SK-N-SH (cell line): ENCODE measurements at regions not wholly inside any gene's neighbourhood (a gene's known extent, or its start where the extent isn't known, plus 50 kb on each side); places are given as distances from the start of the nearest gene placed in this dataset.
A peak's percentile ranks its signal among the peaks of the same experiment; 100 is the strongest.

Experiments used
- CTCF ChIA-PET: fragments of 300-600, 350-600 bp; formaldehyde crosslinking; extraction: SDS; loops from one replicate; lab custom pipeline; 2021; lab: Yijun Ruan, JAX
- POLR2A ChIA-PET: fragments of 350-600 bp; sonication (Branson Sonifier 250); formaldehyde crosslinking; extraction: SDS; loops from one replicate; lab custom pipeline; 2020; ENCODE audit warnings: antibody characterized with exemption, inconsistent platforms; lab: Yijun Ruan, JAX
- DNase-seq: peaks from one replicate; pipeline ENCODE4 v3.0.0; 2012
- H2AFZ ChIP-seq: fragments of 200-600 bp; sonication (generic); 2 replicates; pipeline ENCODE4 v1.8.1; 2016; ENCODE audit warnings: antibody characterized with exemption, mild to moderate bottlenecking, low read depth
- H3F3A ChIP-seq: fragments of 200-600 bp; sonication (generic); replicated peaks from 2 replicates; pipeline ENCODE3; 2016; ENCODE audit warnings: antibody characterized with exemption, mild to moderate bottlenecking; ENCODE audit not compliant: insufficient read depth
- H3K27ac ChIP-seq, 2 experiments: fragments of 200-500 bp in 1 of 2; fragments of 200-600 bp in 1 of 2; sonication (Bioruptor generic) in 1 of 2; sonication (generic), shearing (Covaris generic) in 1 of 2; 2 replicates each; pipeline versions ENCODE4 v1.5.1 to v1.6.1; 2014 to 2016; ENCODE audit warnings: low read depth in 2 of 2, inconsistent platforms in 1 of 2, low read length in 1 of 2, mild to moderate bottlenecking in 1 of 2, mixed read lengths in 1 of 2
- H3K27me3 ChIP-seq: fragments of 200-600 bp; sonication (generic), shearing (Covaris generic); 2 replicates; pipeline ENCODE4 v1.6.1; 2016; ENCODE audit warnings: mixed run types; ENCODE audit not compliant: insufficient read depth
- H3K36me3 ChIP-seq, 2 experiments: fragments of 200-500 bp in 1 of 2; fragments of 200-600 bp in 1 of 2; sonication (Bioruptor generic) in 1 of 2; sonication (generic) in 1 of 2; replicated peaks in 1 of 2; 2 replicates each; pipeline versions ENCODE3 to v1.5.1; 2014 to 2016; ENCODE audit warnings: low read length in 1 of 2, mild to moderate bottlenecking in 1 of 2; ENCODE audit not compliant: insufficient read depth in 2 of 2, control insufficient read depth in 1 of 2
- H3K4me1 ChIP-seq, 2 experiments: fragments of 200-500 bp in 1 of 2; fragments of 200-600 bp in 1 of 2; sonication (Bioruptor generic) in 1 of 2; sonication (generic), shearing (Covaris generic) in 1 of 2; 2 replicates each; pipeline versions ENCODE4 v1.5.1 to v1.6.1; 2014 to 2016; ENCODE audit warnings: low read depth in 1 of 2, low read length in 1 of 2, mixed run types in 1 of 2; ENCODE audit not compliant: insufficient read depth in 2 of 2, control insufficient read depth in 1 of 2
- H3K4me2 ChIP-seq: fragments of 200-600 bp; sonication (generic), shearing (Covaris generic); 2 replicates; pipeline ENCODE4 v1.6.1; 2017; ENCODE audit warnings: mixed run types
- H3K4me3 ChIP-seq, 2 experiments: fragments of 200-500 bp in 1 of 2; fragments of 200-600 bp in 1 of 2; sonication (Bioruptor generic) in 1 of 2; sonication (generic), shearing (Covaris generic) in 1 of 2; 2 replicates each; pipeline versions ENCODE4 v1.5.1 to v1.8.1; 2014 to 2016; ENCODE audit warnings: low read depth in 2 of 2, inconsistent platforms in 1 of 2, low read length in 1 of 2, mild to moderate bottlenecking in 1 of 2, mixed read lengths in 1 of 2, moderate library complexity in 1 of 2
- H3K79me2 ChIP-seq: fragments of 200-600 bp; sonication (generic); 2 replicates; pipeline ENCODE4 v1.8.1; 2017; ENCODE audit warnings: mild to moderate bottlenecking; ENCODE audit not compliant: insufficient read depth
- H3K9ac ChIP-seq: fragments of 200-600 bp; sonication (generic); 2 replicates; pipeline ENCODE4 v1.6.1; 2017; ENCODE audit warnings: mixed run types
- H3K9me2 ChIP-seq: fragments of 200-600 bp; sonication (generic); 2 replicates; pipeline ENCODE4 v1.6.1; 2017; ENCODE audit warnings: mixed run types
- H3K9me3 ChIP-seq: fragments of 200-600 bp; sonication (generic); 2 replicates; pipeline ENCODE4 v1.6.1; 2017; ENCODE audit warnings: mixed run types, mild to moderate bottlenecking, moderate library complexity
- H4K20me1 ChIP-seq: fragments of 200-600 bp; sonication (generic); 2 replicates; pipeline ENCODE4 v1.6.1; 2017; ENCODE audit warnings: mild to moderate bottlenecking, mixed run types; ENCODE audit not compliant: insufficient read depth
- CHD2 ChIP-seq: fragments of 150-350 bp; IDR thresholded peaks from 2 replicates; pipeline ENCODE4 v1.6.1; 2018; ENCODE audit warnings: low read length; ENCODE audit not compliant: partially characterized antibody
- ELF1 ChIP-seq: IDR thresholded peaks from 2 replicates; pipeline ENCODE4 v1.4.0; 2012
- EP300 ChIP-seq, 2 experiments: IDR thresholded peaks; 2 replicates each; pipeline versions ENCODE4 v1.4.0 to v1.6.1; 2012; ENCODE audit warnings: borderline replicate concordance in 1 of 2, low read depth in 1 of 2, low read length in 1 of 2
- EZH2phosphoT487 ChIP-seq: fragments of 200-600 bp; sonication (generic); IDR thresholded peaks from 2 replicates; pipeline ENCODE4 v1.6.1; 2017; ENCODE audit warnings: low read depth, mixed run types, mild to moderate bottlenecking, antibody characterized with exemption, moderate library complexity, borderline replicate concordance
- FOXJ3 ChIP-seq: sonication (generic); formaldehyde crosslinking; IDR thresholded peaks from 2 replicates; pipeline ENCODE4 v1.5.1; 2020; ENCODE audit warnings: mild to moderate bottlenecking, missing genetic modification reagents
- FOXM1 ChIP-seq: IDR thresholded peaks from 2 replicates; pipeline ENCODE4 v1.4.0; 2012; ENCODE audit warnings: low read depth, mild to moderate bottlenecking
- GABPA ChIP-seq: IDR thresholded peaks from 2 replicates; pipeline ENCODE4 v1.4.0; 2012; ENCODE audit warnings: low read depth, mild to moderate bottlenecking
- GATA2 ChIP-seq: sonication (generic); formaldehyde crosslinking; IDR thresholded peaks from 2 replicates; pipeline ENCODE4 v1.5.0; 2020; ENCODE audit warnings: mild to moderate bottlenecking, missing genetic modification reagents
- JUND ChIP-seq: IDR thresholded peaks from 2 replicates; pipeline ENCODE4 v1.4.0; 2012
- MEF2A ChIP-seq: IDR thresholded peaks from 2 replicates; pipeline ENCODE4 v1.4.0; 2012; ENCODE audit warnings: low read depth, borderline replicate concordance
- NFIC ChIP-seq: IDR thresholded peaks from 2 replicates; pipeline ENCODE4 v1.4.0; 2012; ENCODE audit warnings: borderline replicate concordance
- POLR2AphosphoS5 ChIP-seq: IDR thresholded peaks from 2 replicates; pipeline ENCODE4 v1.6.1; 2012; ENCODE audit warnings: low read depth, low read length
- RAD21 ChIP-seq: IDR thresholded peaks from 2 replicates; pipeline ENCODE4 v1.6.1; 2012; ENCODE audit warnings: mild to moderate bottlenecking, low read length
- RXRA ChIP-seq: IDR thresholded peaks from 2 replicates; pipeline ENCODE4 v1.4.0; 2012; ENCODE audit warnings: low read depth, mild to moderate bottlenecking, borderline replicate concordance
- SIN3A ChIP-seq: IDR thresholded peaks from 2 replicates; pipeline ENCODE4 v1.6.1; 2012; ENCODE audit warnings: low read depth, mild to moderate bottlenecking, low read length, moderate library complexity, borderline replicate concordance
- TCF12 ChIP-seq: IDR thresholded peaks from 2 replicates; pipeline ENCODE4 v1.4.0; 2012
- USF2 ChIP-seq: fragments of 150-350 bp; IDR thresholded peaks from 2 replicates; pipeline ENCODE4 v1.6.1; 2017; ENCODE audit warnings: antibody characterized with exemption, low read length, low read depth, borderline replicate concordance
- YY1 ChIP-seq: IDR thresholded peaks from 2 replicates; pipeline ENCODE4 v1.4.0; 2012; ENCODE audit warnings: low read depth, mild to moderate bottlenecking
- WGBS: methylation state at CpG from one replicate; pipeline ENCODE4 v1.1.6; 2017; ENCODE audit warnings: low lambda C conversion rate; 5-methylcytosine and 5-hydroxymethylcytosine counted together
- TF ChIP-seq, protein P1 (sequence below): IDR thresholded peaks from 2 replicates; pipeline ENCODE4 v1.4.0; 2012; ENCODE audit warnings: low read depth, borderline replicate concordance
- TF ChIP-seq, protein P2 (sequence below): fragments of 200-600 bp; sonication (generic); IDR thresholded peaks from 2 replicates; pipeline ENCODE4 v1.6.1; 2017; ENCODE audit warnings: antibody characterized with exemption, mild to moderate bottlenecking, moderate library complexity
- TF ChIP-seq, protein P3 (sequence below): IDR thresholded peaks from 2 replicates; pipeline ENCODE4; 2012
- TF ChIP-seq, protein P4 (sequence below): IDR thresholded peaks from 2 replicates; pipeline ENCODE4 v1.6.1; 2012; ENCODE audit warnings: mild to moderate bottlenecking, low read depth, low read length, moderate library complexity
- TF ChIP-seq, protein P5 (sequence below): IDR thresholded peaks from 2 replicates; pipeline ENCODE4 v1.4.0; 2012; ENCODE audit warnings: low read depth
- TF ChIP-seq, protein P6 (sequence below): IDR thresholded peaks from 2 replicates; pipeline ENCODE4 v1.4.0; 2012; ENCODE audit warnings: low read depth, borderline replicate concordance

DNA sequence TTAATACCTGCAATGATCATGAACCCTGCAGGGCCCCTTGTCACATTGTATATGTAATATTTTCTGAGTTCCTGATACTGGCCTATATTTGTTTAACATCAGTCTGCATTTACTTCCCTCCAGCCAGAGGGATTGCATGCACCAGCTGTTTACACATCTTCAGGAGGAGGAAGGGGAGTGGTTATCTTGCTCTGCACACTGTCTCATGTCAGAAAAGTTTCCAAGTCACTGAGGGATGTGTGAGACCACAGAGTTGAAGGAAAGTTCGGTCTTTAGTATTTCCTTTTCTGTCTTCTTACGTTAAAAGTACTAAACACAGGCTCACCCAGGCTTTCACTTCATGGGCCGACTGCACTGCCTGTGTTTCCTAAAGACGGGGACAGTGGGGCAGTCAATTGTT is 574.1 kb downstream of the LMO4 start:
- no peaks in the 10 kb centered on the region for H3K27me3 ChIP-seq
- WGBS = 17% methylated on average over 4 of the region's 4 CpGs
- peak overlapping the region in 1 of 2 experiments; percentile 85; a peak in 2 of 4 replicates for H3K27ac ChIP-seq
- ChIA-PET CTCF (no interaction called here), POLR2A (no interaction called here)
- no peaks in the 10 kb centered on the region for H3K9me3 ChIP-seq
- H3K9ac ChIP-seq = no peak overlapping the region
- TF ChIP-seq, protein P1, sequence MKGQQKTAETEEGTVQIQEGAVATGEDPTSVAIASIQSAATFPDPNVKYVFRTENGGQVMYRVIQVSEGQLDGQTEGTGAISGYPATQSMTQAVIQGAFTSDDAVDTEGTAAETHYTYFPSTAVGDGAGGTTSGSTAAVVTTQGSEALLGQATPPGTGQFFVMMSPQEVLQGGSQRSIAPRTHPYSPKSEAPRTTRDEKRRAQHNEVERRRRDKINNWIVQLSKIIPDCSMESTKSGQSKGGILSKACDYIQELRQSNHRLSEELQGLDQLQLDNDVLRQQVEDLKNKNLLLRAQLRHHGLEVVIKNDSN = no peak
- TF ChIP-seq SIN3A = peak; percentile 58; the same call in 1 of the 2 replicates
- TF ChIP-seq USF2 = no peak
- TF ChIP-seq, protein P2, sequence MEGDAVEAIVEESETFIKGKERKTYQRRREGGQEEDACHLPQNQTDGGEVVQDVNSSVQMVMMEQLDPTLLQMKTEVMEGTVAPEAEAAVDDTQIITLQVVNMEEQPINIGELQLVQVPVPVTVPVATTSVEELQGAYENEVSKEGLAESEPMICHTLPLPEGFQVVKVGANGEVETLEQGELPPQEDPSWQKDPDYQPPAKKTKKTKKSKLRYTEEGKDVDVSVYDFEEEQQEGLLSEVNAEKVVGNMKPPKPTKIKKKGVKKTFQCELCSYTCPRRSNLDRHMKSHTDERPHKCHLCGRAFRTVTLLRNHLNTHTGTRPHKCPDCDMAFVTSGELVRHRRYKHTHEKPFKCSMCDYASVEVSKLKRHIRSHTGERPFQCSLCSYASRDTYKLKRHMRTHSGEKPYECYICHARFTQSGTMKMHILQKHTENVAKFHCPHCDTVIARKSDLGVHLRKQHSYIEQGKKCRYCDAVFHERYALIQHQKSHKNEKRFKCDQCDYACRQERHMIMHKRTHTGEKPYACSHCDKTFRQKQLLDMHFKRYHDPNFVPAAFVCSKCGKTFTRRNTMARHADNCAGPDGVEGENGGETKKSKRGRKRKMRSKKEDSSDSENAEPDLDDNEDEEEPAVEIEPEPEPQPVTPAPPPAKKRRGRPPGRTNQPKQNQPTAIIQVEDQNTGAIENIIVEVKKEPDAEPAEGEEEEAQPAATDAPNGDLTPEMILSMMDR = no peak
- no peak for TF ChIP-seq GATA2 (CRISPR knock-in tag)
- no peak for TF ChIP-seq EZH2phosphoT487
- TF ChIP-seq, protein P3, sequence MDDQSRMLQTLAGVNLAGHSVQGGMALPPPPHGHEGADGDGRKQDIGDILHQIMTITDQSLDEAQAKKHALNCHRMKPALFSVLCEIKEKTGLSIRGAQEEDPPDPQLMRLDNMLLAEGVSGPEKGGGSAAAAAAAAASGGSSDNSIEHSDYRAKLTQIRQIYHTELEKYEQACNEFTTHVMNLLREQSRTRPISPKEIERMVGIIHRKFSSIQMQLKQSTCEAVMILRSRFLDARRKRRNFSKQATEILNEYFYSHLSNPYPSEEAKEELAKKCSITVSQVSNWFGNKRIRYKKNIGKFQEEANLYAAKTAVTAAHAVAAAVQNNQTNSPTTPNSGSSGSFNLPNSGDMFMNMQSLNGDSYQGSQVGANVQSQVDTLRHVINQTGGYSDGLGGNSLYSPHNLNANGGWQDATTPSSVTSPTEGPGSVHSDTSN = peak; percentile 84
- no peak for TF ChIP-seq FOXJ3 (CRISPR knock-in tag)
- TF ChIP-seq CHD2 = no peak
- TF ChIP-seq, protein P4, sequence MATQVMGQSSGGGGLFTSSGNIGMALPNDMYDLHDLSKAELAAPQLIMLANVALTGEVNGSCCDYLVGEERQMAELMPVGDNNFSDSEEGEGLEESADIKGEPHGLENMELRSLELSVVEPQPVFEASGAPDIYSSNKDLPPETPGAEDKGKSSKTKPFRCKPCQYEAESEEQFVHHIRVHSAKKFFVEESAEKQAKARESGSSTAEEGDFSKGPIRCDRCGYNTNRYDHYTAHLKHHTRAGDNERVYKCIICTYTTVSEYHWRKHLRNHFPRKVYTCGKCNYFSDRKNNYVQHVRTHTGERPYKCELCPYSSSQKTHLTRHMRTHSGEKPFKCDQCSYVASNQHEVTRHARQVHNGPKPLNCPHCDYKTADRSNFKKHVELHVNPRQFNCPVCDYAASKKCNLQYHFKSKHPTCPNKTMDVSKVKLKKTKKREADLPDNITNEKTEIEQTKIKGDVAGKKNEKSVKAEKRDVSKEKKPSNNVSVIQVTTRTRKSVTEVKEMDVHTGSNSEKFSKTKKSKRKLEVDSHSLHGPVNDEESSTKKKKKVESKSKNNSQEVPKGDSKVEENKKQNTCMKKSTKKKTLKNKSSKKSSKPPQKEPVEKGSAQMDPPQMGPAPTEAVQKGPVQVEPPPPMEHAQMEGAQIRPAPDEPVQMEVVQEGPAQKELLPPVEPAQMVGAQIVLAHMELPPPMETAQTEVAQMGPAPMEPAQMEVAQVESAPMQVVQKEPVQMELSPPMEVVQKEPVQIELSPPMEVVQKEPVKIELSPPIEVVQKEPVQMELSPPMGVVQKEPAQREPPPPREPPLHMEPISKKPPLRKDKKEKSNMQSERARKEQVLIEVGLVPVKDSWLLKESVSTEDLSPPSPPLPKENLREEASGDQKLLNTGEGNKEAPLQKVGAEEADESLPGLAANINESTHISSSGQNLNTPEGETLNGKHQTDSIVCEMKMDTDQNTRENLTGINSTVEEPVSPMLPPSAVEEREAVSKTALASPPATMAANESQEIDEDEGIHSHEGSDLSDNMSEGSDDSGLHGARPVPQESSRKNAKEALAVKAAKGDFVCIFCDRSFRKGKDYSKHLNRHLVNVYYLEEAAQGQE = no peak
- peak; percentile 78; the same call in 1 of the 2 replicates for TF ChIP-seq POLR2AphosphoS5
- TF ChIP-seq RXRA = peak; percentile 72; the same call in 1 of the 2 replicates
- TF ChIP-seq EP300 (IDR thresholded peaks at IDR 0.05; ENCODE audit: borderline replicate concordance in 1 of 2, low read depth in 1 of 2, low read length in 1 of 2) = peak; percentile 58 to 81; a peak in 3 of 4 replicates
- peak; percentile 94 for TF ChIP-seq TCF12
- no peak for TF ChIP-seq FOXM1
- no peak for TF ChIP-seq GABPA
- peak; percentile 56 for TF ChIP-seq NFIC
- no peak for TF ChIP-seq YY1
- TF ChIP-seq ELF1 = no peak
- TF ChIP-seq, protein P5, sequence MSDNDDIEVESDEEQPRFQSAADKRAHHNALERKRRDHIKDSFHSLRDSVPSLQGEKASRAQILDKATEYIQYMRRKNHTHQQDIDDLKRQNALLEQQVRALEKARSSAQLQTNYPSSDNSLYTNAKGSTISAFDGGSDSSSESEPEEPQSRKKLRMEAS = peak; percentile 34; the same call in 1 of the 2 replicates
- no peak for TF ChIP-seq RAD21
- TF ChIP-seq MEF2A = no peak
- TF ChIP-seq, protein P6, sequence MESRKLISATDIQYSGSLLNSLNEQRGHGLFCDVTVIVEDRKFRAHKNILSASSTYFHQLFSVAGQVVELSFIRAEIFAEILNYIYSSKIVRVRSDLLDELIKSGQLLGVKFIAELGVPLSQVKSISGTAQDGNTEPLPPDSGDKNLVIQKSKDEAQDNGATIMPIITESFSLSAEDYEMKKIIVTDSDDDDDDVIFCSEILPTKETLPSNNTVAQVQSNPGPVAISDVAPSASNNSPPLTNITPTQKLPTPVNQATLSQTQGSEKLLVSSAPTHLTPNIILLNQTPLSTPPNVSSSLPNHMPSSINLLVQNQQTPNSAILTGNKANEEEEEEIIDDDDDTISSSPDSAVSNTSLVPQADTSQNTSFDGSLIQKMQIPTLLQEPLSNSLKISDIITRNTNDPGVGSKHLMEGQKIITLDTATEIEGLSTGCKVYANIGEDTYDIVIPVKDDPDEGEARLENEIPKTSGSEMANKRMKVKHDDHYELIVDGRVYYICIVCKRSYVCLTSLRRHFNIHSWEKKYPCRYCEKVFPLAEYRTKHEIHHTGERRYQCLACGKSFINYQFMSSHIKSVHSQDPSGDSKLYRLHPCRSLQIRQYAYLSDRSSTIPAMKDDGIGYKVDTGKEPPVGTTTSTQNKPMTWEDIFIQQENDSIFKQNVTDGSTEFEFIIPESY = no peak
- TF ChIP-seq JUND = 0 out of 2 replicates have a peak, but pooled peaks have one; percentile 11
- H3K4me2 ChIP-seq = peak overlapping the region; percentile 46
- no peaks in the 10 kb centered on the region for H3K36me3 ChIP-seq
- no peaks in the 10 kb centered on the region for H3K9me2 ChIP-seq
- H3K79me2 ChIP-seq = no peaks in the 10 kb centered on the region
- no peak overlapping the region for H3K4me3 ChIP-seq
- no peak overlapping the region for H2AFZ ChIP-seq
- DNase-seq = no peak
- H4K20me1 ChIP-seq = no peaks in the 10 kb centered on the region
- H3K4me1 ChIP-seq = no peaks in the 10 kb centered on the region; a peak in 3 of 4 replicates
- H3F3A ChIP-seq = no peaks in the 10 kb centered on the region
